ENCODE measurements at regions not wholly inside any gene's neighbourhood (a gene's known extent, or its start where the extent isn't known, plus 50 kb on each side); places are given as distances from the start of the nearest gene placed in this dataset.

DNA sequence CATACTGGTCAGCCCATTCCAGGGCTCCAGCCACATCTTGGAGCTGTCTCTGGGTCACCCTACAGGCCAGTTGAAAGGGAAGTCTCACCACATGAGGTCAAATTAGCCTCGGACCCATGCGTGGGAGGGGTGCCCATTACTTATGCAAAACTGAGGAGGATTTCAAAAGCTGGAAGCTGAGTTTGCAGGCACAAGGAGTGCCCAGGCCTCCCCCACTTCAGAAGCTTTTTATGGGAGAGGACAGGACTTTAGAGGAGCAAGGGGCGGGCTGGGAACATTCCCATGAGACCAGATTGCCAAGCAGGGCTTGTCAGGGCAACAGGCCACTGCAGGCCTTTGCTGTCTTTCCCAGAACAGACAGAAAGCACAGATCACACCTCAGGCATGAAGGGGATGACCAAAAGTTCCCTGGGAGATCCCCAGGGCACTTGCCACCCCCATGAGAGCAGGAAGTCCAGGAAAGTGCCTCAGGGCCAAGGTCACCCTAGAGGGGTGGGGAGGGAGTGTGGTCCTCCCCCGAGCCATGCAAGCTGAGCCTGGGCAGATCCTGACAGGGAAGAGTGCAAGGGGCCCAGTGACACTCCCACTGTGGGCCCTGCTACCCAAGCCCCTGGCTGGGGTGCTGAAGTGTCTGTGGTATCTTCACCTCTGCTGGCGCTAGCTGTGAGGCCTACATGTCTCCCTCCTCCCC is 267.7 kb downstream of the BCL11A start:
- DNase-seq = no peak

DNA sequence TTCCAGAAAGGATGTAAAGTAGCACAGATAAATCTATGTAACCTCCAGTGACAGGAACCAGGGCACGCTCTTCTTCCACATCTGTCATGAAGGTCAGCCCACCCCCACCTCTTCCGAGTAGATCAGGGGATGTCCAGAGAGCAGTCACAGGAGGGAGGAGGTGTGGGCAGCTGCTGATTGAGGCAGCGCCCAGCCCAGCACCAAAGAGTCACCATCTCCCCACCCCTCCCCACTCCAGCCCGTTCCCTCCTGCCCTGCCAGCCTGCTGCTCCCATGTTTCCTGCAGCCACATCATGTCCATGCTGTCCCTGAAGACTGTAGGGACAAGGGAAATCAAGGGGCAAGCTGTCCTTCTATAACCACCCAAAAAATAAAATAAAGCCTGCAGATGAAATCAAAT is 269.8 kb downstream of the BCL11A start:
- no peak for DNase-seq

DNA sequence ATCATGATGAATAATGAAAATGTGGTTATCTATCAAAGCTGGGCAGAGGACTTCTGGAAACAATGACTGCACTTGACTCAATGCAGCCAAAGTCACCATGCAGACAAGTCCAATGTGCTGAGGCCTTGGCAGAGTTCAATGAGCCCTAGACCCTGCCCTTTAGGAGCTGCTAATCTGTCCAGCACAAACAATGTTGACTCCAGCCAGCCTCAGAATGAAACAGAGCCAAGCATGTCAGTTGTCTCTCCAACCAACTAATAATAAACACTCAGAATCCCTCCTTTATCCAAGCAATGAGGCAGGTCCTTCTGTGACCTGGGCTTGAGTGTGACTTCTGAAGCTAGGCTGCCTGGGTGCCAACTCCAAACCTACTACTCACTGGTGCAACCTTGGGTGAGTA is 270.6 kb downstream of the BCL11A start:
- no peak for DNase-seq

- no peak for DNase-seq
These were observed 271.7 kb downstream of the BCL11A start for GRCh38 chr2:60281730-60282129.

DNA sequence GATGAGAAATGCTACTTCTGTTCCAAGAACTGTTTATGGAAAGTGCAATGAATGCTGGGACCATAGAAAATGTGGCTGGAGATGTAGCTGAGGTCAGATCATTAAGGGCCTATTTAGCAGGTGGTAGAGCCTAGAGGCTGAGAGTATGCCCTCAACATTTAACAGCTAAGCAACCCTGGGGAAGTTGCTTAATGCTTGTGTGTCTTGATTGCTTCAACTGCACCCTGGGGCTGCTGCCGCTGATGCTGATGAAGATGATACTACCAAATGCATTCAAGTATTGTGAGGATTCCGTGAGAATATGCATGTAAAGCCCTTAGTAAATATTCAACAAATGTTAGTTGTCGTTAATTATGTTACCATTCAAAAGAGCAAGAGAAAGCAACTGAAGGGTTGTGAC is 273.2 kb downstream of the BCL11A start:
- DNase-seq = no peak

DNA sequence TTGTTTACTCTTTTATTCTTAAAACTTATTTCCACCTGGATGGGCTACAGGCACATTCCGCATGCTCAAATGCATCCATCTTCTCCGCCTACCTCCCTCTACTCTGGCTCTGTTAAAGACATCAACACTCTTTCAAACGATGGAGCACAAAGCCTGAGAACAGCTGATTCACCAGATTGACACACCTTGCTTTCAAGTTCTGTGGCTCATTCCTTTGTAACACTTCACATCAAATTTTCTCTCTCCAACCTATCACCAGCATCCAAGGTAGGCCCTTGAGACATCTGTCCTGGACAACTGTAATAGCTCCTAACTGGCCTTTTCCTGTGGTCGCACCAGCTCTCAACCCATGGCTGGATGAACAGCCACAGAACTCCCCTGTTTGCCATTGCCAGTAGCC is 274.5 kb downstream of the BCL11A start:
- DNase-seq = no peak

GRCh38 chr2:60275958-60276357 is 277.5 kb downstream of the BCL11A start:
- DNase-seq = no peak

GRCh38 chr2:60273836-60274235 is 279.6 kb downstream of the BCL11A start:
- DNase-seq = no peak

GRCh38 chr2:60271713-60272112 is 281.7 kb downstream of the BCL11A start:
- no peak for DNase-seq

DNA sequence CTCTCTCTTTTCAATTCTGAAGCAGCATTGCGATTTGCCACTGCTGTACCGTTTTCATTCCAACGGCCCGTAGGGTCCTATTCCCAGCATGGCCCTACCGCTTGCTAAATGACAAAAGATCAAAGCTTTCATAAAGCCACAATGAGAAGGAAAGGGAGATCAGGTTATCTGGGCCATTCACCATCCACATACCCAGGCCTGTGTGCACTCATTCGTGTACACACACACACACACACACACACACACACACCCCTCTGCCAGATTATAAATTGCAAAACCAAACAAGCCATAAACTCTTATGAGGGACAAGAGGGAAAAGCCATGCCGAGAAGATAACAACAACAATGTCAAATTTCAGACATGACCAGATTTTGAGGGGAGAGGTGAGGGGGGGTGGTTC is 282.3 kb downstream of the BCL11A start:
- no peak for DNase-seq

DNA sequence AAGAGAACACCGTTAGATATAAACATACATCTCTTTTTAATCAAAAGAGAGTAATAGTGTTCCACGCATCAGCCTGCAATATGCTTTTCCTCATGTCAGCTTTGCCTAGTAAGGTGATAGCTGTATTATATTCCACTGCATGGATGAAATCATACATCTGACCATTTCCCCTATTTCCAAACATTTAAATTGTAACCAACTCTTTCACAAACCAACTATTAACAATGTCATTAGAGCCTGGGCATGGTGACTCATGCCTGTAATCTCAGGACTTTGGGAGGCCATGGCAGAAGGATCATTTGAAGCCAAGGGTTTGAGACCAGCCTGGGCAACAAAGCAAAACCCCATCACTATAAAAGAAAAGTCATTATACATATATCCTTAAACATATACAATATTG is 284.8 kb downstream of the BCL11A start:
- DNase-seq = no peak

DNA sequence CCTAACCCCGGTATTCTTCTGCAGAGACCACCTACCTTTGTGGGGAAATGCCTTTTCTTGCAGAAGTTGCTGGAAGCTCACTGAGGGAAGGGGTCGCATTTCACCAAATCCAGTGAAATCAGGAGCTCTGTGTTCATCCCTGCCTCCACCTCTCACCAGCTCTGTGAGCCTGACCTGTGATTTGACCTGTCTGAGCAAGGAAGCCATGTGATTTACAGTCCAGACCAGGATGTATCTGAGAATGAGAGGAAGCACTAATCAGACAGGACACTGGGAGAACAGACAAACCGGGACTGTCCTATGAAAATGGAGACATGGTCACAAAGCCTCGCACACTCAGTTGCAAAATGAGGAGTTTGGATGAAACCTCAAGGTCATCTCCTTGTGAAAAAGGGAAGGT is 285.4 kb downstream of the BCL11A start:
- no peak for DNase-seq

GRCh38 chr2:60267122-60267521 is 286.3 kb downstream of the BCL11A start:
- DNase-seq = no peak

- no peak for DNase-seq
These were observed 291.3 kb downstream of the BCL11A start for GRCh38 chr2:60262178-60262577.

GRCh38 chr2:60260639-60261296 is 292.7 kb downstream of the BCL11A start:
- DNase-seq = no peak

GRCh38 chr2:60259781-60260180 is 293.7 kb downstream of the BCL11A start:
- no peak for DNase-seq

- DNase-seq = no peak
These were observed 300.8 kb downstream of the BCL11A start for GRCh38 chr2:60252581-60253150.

GRCh38 chr2:60251247-60251646 is 302.2 kb downstream of the BCL11A start:
- DNase-seq = no peak

DNA sequence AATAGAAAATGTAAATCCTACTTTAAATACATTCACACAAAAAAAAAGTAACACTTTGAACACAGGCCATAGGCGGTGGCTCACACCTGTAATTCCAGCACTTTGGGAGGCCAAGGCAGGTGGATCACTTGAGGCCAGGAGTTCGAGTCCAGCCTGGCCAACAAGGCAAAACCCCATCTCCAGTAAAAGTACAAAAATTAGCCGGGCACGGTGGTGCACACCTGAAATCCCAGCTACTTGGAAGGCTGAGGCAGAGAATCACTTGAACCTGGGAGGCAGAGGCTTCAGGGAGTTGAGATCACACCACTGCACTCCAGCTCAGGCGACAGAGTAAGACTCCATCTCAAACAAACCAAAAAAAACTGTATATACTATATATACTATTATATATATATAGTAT is 303.6 kb downstream of the BCL11A start:
- no peak for DNase-seq

- no peak for DNase-seq
These were observed 306.0 kb downstream of the BCL11A start for GRCh38 chr2:60247471-60247870.

- DNase-seq = no peak
These were observed 306.9 kb downstream of the BCL11A start for GRCh38 chr2:60246583-60246982.

- no peak for DNase-seq
These were observed 319.0 kb downstream of the BCL11A start for GRCh38 chr2:60234274-60234986.

DNA sequence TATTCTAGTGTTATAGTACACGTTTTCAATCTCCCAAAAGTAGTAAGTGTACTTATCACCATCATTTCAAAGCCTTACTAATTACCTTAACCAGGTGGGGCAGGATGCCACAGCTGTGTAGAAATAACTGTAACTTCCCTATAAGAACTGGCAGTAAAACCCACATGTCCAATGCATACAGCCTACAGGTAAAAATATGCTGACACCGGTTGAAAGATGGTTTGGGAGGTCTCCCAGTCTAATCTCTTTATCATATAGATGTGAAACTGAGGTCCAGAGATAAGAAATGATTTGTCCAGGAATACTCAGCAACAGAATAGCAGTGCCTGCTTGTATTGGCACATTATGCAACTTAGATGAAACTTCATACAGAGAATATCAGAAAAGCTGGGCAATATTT is 322.9 kb downstream of the BCL11A start:
- no peak for DNase-seq

GRCh38 chr2:60230037-60230436 is 323.4 kb downstream of the BCL11A start:
- no peak for DNase-seq
